ENCODE measurements at regions not wholly inside any gene's neighbourhood (a gene's known extent, or its start where the extent isn't known, plus 50 kb on each side); places are given as distances from the start of the nearest gene placed in this dataset.

- TF ChIP-seq, protein P1, sequence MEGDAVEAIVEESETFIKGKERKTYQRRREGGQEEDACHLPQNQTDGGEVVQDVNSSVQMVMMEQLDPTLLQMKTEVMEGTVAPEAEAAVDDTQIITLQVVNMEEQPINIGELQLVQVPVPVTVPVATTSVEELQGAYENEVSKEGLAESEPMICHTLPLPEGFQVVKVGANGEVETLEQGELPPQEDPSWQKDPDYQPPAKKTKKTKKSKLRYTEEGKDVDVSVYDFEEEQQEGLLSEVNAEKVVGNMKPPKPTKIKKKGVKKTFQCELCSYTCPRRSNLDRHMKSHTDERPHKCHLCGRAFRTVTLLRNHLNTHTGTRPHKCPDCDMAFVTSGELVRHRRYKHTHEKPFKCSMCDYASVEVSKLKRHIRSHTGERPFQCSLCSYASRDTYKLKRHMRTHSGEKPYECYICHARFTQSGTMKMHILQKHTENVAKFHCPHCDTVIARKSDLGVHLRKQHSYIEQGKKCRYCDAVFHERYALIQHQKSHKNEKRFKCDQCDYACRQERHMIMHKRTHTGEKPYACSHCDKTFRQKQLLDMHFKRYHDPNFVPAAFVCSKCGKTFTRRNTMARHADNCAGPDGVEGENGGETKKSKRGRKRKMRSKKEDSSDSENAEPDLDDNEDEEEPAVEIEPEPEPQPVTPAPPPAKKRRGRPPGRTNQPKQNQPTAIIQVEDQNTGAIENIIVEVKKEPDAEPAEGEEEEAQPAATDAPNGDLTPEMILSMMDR (IDR thresholded peaks at IDR 0.05; ENCODE audit: low read length), result no peak
- no peak for TF ChIP-seq EZH2 (optimal IDR thresholded peaks at IDR 0.05; ENCODE audit: low read depth, low read length)
- TF ChIP-seq EZH2phosphoT487 (IDR thresholded peaks at IDR 0.05; ENCODE audit: low read length), result no peak
Observed at GRCh38 chr4:180566492-180566891, 1676.7 kb upstream of the TENM3 start.

Data from MM.1S (cell line).